ENCODE measurements at regions not wholly inside any gene's neighbourhood (a gene's known extent, or its start where the extent isn't known, plus 50 kb on each side); places are given as distances from the start of the nearest gene placed in this dataset.
"Not testable (repeated sequence)": the region's sequence is repeated elsewhere in the genome, so short reads cannot be mapped to it uniquely, and the experiment has no call there.

- DNase-seq, result no peak
These were observed 436.0 kb upstream of the ADAMTSL1 start for GRCh38 chr9:18037981-18038380.

- no peak for DNase-seq
These were observed 433.6 kb upstream of the ADAMTSL1 start for GRCh38 chr9:18040327-18040726.

DNA sequence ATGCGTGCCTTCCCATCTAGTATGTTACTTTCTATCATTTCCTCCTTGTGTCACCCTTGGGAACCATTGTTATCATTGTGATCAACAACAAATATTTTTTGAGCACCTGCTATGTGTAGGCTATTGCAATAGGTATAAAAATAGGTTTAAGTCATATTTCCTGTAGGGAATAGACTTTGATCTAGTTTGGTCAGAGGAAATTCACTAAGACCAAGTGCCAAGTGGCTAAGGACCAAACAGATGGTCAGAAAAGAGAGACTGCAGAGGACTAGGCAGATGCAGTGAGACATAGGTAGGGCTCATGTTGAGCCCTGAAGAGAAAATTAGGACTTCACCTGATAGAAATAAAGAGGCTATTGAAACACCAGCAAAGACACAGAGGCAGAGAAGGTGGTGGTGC lies 430.0 kb upstream of the ADAMTSL1 start:
- no peak for DNase-seq

GRCh38 chr9:18045326-18045725 lies 428.6 kb upstream of the ADAMTSL1 start:
- no peak for DNase-seq

- DNase-seq, result no peak
These were observed 427.9 kb upstream of the ADAMTSL1 start for GRCh38 chr9:18046068-18046467.

- DNase-seq, result no peak
These were observed 422.3 kb upstream of the ADAMTSL1 start for GRCh38 chr9:18051638-18052037.

- no peak for DNase-seq
These were observed 421.9 kb upstream of the ADAMTSL1 start for GRCh38 chr9:18052060-18052459.

DNA sequence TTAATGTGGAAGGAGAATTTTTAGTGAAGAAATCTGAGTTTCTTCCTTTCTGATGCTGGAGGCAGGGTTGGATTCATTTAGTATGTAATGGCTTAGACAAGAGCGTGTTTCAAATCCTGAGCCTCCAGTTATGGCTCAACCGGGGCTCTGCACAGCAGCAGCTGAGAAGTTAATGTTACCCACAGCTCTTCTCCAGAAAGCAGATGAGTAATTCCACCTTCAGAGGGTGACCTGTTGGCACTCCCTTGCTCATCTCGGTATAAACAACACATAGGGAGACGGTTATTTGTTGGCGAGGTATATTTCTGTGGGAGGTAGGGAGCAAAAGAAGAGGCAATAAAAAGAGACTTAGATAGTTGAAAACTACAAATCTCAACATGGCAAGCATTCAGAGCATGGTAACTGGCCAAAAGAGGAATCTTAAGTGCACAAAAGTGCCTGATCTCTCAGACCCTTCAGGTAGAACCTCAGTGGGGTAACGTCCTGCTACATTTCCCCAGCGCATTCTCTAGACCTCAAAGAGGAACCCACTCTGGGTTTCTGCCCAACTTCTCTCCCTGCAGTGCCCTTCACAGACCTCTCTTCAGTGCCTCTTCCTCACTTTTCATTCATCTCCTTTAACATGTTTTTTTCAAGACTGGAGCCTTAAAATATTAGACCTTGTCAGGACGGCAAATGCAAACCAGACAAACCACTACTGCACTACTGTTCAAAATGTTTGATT lies 417.5 kb upstream of the ADAMTSL1 start:
- no peak for DNase-seq

DNA sequence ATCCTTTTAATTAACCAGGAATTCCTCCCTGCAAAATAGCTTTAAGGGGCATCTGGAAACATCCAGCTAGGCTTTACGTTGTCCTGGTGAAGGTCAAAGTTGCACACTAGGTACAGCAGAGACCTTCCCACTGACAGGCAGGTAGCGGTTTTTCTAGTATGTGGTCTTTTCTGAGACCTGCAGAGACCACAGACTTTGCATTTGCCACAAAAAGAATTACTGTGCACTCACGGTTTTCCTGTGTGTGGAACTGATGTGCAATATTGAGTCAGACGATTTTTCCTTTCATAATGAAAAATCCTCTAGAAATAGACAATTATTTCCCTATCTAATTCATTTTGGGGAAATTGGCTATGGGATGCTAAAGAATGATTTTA lies 417.0 kb upstream of the ADAMTSL1 start:
- DNase-seq, result no peak

DNA sequence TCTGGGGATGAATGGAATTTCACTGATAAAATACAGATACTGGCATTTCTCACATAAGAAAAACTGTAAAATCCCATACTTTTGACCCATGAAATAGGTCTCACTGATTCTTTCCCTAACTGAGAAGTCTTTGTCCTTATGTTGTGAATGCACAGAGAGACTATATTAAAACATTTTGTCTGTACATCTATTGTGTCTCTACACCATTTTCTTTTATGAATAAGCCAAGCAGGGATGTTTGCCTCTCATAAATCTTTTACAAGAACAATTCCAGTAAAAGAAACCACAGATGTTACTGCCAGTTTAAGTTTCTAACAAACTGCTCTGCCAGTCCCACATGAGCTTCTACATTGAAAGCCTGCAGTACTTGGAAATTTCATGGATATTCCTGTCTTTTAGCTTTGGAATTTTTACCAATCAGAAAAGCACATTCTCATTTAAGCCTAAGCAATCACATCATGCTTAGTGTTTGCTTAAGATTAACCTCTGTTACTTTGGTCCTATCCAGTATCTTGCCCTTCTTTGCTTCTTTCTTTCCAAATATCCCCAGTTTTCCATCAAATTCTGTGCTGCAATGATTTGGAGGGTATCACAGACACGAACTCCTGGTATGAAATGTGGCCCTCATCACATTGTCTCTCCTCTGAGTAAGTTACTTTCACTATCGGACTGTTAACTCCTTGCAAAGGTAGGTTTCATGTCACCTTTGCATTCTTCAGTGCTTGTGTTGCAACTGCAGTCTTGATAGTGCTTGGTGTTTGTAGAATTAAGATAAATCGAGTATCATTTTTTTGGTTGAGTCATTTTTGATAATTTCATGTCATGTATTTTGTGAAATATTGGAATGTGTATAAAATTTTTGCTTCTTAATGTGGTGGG lies 415.1 kb upstream of the ADAMTSL1 start:
- DNase-seq, result no peak

DNA sequence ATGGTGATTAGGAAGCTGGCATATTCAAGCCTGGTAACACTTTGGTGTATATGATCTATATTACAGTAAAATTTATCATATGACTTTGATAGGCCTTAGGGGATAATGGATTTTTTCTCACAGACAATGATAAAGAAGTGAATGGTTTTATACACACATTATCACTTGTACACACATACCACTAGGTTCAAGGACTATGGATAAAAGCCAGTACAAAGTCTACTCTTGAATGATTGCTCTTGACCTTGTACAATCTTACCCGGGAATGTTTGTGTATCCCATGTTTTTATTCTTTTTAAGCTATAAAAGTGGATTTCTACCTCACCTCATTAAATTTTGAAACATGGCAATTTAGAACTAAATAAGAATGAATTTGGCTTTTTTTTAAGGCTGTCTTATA lies 414.5 kb upstream of the ADAMTSL1 start:
- DNase-seq, result no peak

GRCh38 chr9:18060269-18060934 lies 413.6 kb upstream of the ADAMTSL1 start:
- DNase-seq, result peak; percentile 40

- DNase-seq, result no peak
These were observed 412.6 kb upstream of the ADAMTSL1 start for GRCh38 chr9:18061332-18061731.

GRCh38 chr9:18061856-18062255 lies 412.1 kb upstream of the ADAMTSL1 start:
- DNase-seq, result no peak

GRCh38 chr9:18063856-18064390 lies 410.0 kb upstream of the ADAMTSL1 start:
- DNase-seq, result no peak

DNA sequence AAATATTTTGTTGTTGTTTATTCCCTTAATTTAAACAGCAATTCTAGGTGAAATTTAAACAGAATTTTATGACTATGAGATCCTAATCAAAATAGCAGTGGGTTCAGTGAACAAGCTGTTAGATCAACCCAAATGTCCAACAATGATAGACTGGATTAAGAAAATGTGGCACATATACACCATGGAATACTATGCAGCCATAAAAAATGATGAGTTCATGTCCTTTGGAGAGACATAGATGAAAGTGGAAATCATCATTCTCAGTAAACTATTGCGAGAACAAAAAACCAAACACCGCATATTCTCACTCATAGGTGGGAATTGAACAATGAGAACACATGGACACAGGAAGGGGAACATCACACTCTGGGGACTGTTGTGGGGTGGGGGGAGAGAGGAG lies 407.3 kb upstream of the ADAMTSL1 start:
- DNase-seq, result not testable (repeated sequence)

- DNase-seq, result no peak
These were observed 406.3 kb upstream of the ADAMTSL1 start for GRCh38 chr9:18067548-18068120.

GRCh38 chr9:18068900-18069299 lies 405.1 kb upstream of the ADAMTSL1 start:
- no peak for DNase-seq

- no peak for DNase-seq
These were observed 402.3 kb upstream of the ADAMTSL1 start for GRCh38 chr9:18071651-18072060.

GRCh38 chr9:18073002-18073401 lies 401.0 kb upstream of the ADAMTSL1 start:
- no peak for DNase-seq

DNA sequence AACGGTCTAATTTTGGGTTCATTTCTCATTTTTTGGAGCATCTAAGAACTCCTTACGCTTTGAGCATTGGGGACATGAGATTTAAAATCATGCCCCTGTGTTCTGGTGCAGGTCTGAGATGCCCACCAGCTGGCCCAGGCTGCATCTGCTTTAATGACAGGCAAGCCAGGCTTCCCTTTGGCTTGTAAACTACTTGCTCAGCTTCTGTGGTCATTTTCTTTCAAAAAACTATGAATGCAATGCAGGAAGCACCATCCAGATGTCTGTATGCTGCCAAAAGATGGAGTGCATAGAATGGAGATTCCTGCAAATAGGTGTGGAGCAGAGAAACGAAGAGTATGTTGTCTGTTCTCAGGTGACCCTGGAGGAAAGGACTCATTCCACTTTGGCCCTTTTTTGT lies 399.9 kb upstream of the ADAMTSL1 start:
- DNase-seq, result peak; percentile 5

DNA sequence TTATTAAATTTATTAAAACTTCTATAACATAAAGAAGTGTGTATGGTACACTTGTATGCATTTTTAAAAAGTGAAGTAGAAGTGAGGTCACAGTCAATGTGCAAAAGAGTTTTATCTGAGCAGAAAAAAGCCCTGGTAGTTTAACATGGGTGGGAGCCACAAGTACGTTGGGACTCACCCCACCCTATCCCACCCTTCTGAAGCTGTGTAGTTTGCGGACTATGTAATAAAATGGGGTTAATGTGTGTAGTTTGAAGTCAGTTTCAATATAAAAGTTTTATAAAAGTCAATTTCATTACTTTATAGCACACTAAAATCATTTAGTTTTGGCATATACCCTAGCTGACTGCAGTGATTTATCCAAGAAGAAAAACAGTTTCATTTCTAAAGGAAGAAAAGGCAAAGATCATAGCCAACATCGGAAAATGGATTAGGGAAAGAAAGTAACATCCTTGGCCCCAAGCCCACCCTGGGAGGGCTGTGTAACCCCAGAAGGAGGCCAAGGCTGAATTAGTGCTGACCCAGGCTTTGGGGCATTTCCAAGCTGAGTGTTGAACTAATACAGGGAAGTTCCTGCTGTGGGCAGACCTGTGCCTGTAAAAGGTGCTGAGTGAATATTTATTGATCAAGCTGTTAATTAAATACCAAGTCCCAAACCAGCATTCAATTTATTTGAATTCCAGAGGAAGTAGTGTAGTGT lies 398.6 kb upstream of the ADAMTSL1 start:
- DNase-seq, result no peak
